ENCODE measurements at regions not wholly inside any gene's neighbourhood (a gene's known extent, or its start where the extent isn't known, plus 50 kb on each side); places are given as distances from the start of the nearest gene placed in this dataset.

DNA sequence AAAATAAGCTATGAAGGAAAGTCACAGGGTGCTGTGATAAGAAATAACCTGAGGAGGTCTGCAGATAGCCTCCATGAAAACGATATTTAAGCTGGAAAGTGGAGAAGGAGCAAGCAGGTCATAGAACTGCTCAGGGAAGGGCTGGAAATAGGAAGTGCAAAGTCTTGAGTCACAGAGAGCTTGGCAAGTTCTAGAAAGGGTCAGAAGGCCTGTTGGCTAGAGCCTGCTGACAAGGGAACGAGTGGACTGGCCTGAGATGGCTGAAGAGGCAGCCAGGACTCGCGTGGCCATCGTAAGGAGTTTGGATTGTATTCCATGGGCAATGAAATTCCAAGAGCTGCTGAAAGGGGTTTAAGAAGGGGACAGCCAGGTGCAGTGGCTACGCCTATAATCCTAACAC, 64.7 kb upstream of the IL12A start:
- no peak for DNase-seq

DNA sequence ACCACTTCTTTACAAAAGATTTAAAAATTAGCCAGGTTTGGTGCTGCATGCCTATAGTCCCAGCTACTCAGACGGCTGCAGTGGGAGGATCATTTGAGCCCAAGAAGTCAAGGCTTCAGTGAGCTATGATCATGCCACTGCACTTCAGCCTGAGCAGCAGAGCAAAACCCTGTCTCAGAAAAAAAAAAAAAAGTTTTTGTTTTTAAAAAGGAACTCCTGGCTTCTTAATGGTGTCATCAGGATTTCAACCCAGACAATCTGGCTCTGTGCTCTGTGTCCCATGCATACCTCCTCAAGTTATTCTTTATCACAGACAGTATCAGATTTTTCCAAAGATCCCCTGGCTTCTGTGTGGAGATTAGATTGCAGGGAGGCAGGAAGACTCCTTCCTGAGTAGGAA, 64.2 kb upstream of the IL12A start:
- DNase-seq, result no peak

DNA sequence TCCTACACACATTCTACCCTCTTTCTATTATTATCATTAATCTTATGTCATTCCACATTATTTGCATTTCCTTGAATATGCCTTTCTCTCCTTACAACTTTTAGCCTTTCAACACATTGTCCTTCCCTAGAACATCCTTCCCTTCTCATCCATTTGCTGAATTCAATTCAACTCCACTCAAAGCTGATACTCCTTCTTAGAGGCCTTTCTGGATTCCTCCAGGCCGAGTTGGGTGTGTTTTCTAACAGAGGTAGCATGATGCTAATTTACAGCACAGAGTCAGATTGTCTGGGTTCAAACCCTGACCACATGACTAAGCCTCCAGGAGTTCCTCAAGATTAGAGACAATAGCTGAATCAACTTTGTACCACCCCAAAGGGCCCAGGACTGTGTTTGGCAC, 63.4 kb upstream of the IL12A start:
- DNase-seq, result no peak

DNA sequence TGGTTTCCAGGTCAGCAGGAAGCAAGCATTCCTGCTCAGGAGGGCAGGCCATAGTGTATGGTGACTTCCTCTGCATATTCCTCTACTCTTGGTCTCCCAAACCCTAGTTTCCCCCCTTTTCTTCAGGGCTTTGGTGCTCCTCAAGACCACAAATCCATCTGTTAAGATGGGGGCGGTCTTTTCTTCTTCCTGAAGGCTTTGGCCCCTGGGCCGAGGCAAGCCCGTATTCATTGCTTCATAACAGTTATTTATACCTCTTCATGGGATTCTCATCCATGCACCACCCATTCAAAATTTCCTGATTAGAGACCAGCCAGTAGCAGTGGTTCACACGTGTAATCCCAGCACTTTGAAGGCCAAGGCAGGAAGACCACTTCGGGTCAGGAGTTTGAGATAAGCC, 62.1 kb upstream of the IL12A start:
- no peak for DNase-seq

- no peak for DNase-seq
Observed at GRCh38 chr3:159928071-159928491, 60.6 kb upstream of the IL12A start.

DNA sequence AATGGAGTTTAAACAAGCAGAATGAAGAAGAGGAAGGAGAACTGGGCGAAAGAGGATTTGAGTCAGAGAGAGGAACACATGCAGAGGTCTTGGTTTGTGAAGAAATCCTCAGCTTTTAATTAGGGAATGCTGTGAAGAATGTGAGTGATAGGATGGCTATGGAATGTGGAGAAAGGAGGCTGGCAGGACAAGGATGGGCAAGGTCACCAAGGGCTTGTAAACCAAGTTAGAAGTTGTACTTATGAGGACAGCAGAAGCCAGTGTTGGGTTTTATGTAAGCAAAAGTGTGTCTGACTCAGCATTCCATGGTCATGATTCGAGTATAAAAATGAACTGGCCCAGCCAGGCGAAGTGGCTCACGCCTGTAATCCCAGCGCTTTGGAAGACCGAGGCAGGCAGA, 60.0 kb upstream of the IL12A start:
- no peak for DNase-seq

DNA sequence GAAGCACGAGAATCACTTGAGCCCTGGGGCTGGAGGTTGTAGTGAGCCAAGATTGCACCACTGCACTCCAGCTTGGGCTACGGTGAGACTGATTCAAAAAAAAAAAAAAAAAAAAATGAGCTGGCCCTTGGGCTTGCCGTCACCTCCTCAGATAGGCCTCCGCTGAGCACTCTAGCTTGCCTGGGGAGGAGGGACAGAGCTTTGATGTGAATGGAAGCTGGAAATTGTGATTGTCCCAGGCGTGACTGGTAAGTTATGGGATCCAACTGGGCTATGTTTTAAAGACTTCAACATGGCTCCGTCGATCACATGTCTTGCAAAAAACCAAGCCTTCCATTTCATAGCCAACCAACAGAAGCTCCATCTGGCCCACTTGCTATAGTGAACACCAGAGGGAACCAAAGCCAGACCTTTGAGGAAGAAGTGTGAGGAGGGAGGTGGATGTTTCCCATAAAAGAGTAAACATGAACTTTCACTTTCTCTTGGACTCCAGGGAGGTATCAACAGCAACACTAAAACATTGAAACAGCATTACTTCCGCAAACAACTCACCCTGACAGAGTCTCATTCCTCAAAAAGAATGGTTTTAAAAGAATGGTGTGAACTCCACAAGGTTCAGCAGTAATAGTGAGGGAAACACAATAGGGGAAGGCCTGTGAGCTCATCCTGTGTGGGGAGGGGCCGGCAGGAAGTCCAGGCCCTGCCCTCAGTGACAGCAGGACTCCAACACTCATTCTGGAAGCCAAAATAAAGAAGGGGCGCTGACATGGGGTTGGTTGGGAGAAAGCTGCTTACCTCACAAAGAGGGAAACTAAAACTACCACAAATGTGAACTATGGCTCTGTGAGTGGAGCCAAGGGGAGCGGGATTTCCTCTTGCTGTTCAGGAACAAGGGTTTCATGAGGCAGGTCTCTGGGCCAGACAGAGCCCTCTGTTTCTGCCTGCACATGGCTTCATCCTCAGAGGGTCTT, 59.2 kb upstream of the IL12A start:
- peak; percentile 52 for DNase-seq

DNA sequence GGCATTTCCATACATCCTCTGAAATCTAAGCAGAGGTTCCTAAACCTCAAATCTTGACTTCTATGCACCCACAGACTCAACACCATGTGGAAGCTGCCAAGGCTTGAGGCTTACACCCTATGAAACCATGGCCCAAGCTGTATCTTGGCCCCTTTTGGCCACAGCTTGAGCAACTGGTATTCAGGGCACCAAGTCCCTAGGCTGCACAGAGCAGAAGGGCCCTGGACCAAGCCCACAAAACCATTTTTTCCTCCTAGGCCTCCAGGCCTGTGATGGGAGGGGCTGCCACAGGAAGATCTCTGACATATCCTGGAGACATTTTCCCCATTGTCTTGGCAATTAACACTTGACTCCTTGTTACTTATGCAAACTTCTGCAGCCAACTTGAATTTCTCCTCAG, 54.4 kb upstream of the IL12A start:
- no peak for DNase-seq

- DNase-seq, result no peak
Observed at GRCh38 chr3:159936541-159936940, 52.1 kb upstream of the IL12A start.

- DNase-seq, result no peak
Observed at GRCh38 chr3:159937561-159938166, 51.0 kb upstream of the IL12A start.

DNA sequence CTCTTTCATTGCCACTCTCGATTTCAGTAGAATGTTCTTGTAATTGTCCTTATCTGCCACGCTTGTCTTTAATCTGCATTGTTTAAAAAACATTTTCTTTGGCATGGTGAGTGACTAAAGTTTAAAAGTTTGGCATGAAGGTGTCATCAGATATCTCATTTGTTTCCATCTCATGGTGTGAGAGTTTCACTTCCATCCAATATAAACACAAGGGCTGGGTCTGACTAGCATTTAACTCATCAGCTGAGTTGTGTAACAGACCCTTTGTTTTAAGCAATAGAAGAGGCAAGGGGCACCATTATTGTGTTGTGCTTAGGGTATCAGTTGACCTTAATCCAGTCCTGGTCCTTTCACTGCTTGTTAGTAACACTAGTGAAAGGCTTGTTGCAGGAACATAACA, 49.9 kb upstream of the IL12A start:
- DNase-seq, result no peak
